Upper lobe of left lung (tissue), 4 donors: ENCODE measurements at regions not wholly inside any gene's neighbourhood (a gene's known extent, or its start where the extent isn't known, plus 50 kb on each side); places are given as distances from the start of the nearest gene placed in this dataset.

Experiments used
- POLR2AphosphoS5 ChIP-seq, 2 donors: sonication (generic); formaldehyde crosslinking; IDR thresholded peaks; one replicate each; pipeline ENCODE4 v1.5.1; 2017; ENCODE audit warnings: antibody characterized with exemption in 2 of 2
- TF ChIP-seq, protein P1 (sequence below), 6 experiments: fragments of 450-650 bp in 4 of 6; fragments of 200-600 bp in 2 of 6; sonication (generic) in 2 of 6; IDR thresholded peaks; one replicate each; pipeline ENCODE4 v1.5.1; 2016 to 2019; ENCODE audit warnings: antibody characterized with exemption in 6 of 6

DNA sequence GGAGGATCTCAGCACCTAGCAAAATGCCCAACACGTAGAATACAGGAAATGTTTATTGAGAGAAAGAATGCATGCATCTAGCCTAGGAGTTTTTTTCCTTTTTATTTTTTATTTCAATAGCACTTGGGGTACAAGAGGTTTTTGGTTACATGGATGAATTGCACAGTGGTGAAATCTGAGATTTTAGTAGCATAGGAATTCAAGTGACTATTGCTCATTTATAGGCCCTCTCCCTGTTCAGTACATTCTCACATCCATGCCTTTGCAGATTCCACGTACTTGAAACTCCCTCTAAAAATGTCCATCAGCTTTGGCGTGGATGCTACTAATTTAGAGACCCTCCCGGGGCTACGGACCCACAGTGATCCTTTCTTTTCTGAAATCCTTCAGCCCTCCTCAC, 61.7 kb upstream of the PIAS1 start:
- no peak for TF ChIP-seq POLR2AphosphoS5 (IDR thresholded peaks at IDR 0.05)
- TF ChIP-seq, protein P1, sequence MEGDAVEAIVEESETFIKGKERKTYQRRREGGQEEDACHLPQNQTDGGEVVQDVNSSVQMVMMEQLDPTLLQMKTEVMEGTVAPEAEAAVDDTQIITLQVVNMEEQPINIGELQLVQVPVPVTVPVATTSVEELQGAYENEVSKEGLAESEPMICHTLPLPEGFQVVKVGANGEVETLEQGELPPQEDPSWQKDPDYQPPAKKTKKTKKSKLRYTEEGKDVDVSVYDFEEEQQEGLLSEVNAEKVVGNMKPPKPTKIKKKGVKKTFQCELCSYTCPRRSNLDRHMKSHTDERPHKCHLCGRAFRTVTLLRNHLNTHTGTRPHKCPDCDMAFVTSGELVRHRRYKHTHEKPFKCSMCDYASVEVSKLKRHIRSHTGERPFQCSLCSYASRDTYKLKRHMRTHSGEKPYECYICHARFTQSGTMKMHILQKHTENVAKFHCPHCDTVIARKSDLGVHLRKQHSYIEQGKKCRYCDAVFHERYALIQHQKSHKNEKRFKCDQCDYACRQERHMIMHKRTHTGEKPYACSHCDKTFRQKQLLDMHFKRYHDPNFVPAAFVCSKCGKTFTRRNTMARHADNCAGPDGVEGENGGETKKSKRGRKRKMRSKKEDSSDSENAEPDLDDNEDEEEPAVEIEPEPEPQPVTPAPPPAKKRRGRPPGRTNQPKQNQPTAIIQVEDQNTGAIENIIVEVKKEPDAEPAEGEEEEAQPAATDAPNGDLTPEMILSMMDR (IDR thresholded peaks at IDR 0.05) = no peak
